ENCODE measurements at regions not wholly inside any gene's neighbourhood (a gene's known extent, or its start where the extent isn't known, plus 50 kb on each side); places are given as distances from the start of the nearest gene placed in this dataset.

DNA sequence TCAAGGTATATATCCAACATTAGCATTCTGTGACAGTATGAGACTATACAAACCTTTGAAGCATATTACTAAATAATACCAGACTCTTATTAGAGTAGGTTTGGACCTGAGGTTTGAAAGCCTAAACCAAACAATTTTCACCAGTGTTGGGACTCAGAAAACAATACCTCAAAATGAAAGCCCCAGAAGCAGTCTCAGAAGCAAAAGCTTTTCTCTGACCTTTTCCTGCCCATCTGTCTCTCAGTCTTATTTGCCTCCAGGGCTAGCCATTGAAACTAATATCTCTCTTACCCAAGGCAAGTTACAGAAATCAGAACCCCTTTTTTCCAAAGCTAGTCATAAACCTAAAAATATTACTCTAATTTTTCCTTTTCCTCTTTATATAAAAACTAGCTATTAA lies 163.3 kb downstream of the PTCHD1 start:
- Histone ChIP-seq H3K14ac (replicated peaks; ENCODE audit: low read depth, low read length) (no peak overlapping the region), H3K4me3 (ENCODE audit: insufficient read depth, low read depth, low read length) (no peak overlapping the region), H3K27ac (ENCODE audit: insufficient read depth, low read length) (no peak overlapping the region), H2BK15ac (ENCODE audit: low read depth, low read length) (no peak overlapping the region), H3K36me3 (ENCODE audit: control insufficient read depth, insufficient read depth, low read length) (no peaks in the 10 kb centered on the region), H2AK5ac (ENCODE audit: low read depth, low read length) (no peak overlapping the region), H3K27me3 (ENCODE audit: control insufficient read depth, insufficient read depth, low read length) (no peaks in the 10 kb centered on the region), H2BK20ac (ENCODE audit: low read depth, low read length) (no peak overlapping the region), H4K8ac (ENCODE audit: low read depth in 2 of 2, low read length in 2 of 2) (no peak overlapping the region), H3K4me2 (ENCODE audit: low read depth, low read length) (no peak overlapping the region), H3K4ac (ENCODE audit: low read depth, low read length) (no peak overlapping the region), H3K9ac (ENCODE audit: low read depth, low read length) (no peak overlapping the region), H3K79me1 (ENCODE audit: low read depth in 1 of 2, low read length in 2 of 2) (no peaks in the 10 kb centered on the region), H2AK9ac (replicated peaks; ENCODE audit: low read depth, low read length, poor library complexity) (no peak overlapping the region), H4K5ac (ENCODE audit: low read depth, low read length) (no peak overlapping the region), H3K9me1 (ENCODE audit: insufficient read depth, low read length) (no peaks in the 10 kb centered on the region), H4K20me1 (ENCODE audit: insufficient read depth, low read length) (no peaks in the 10 kb centered on the region), H3K4me1 (ENCODE audit: control insufficient read depth, insufficient read depth, low read length) (no peaks in the 10 kb centered on the region), H3K9me3 (ENCODE audit: control insufficient read depth, insufficient read depth, low read length) (no peaks in the 10 kb centered on the region), H3K23ac (ENCODE audit: low read depth, low read length) (no peak overlapping the region), H2BK120ac (ENCODE audit: low read depth, low read length) (no peak overlapping the region), H3K18ac (ENCODE audit: low read depth, low read length) (no peak overlapping the region), H2AFZ (replicated peaks; ENCODE audit: low read length, poor library complexity) (no peak overlapping the region), H4K91ac (ENCODE audit: insufficient read depth, low read depth, low read length) (no peak overlapping the region), H3K56ac (ENCODE audit: extremely low read depth, insufficient read depth, low read length) (no peak overlapping the region), H2BK5ac (ENCODE audit: low read depth, low read length, poor library complexity, severe bottlenecking) (no peak overlapping the region)
- DNase-seq, result no peak
- TF ChIP-seq FOS (IDR thresholded peaks at IDR 0.05; ENCODE audit: low read depth, low read length), result no peak
- TF ChIP-seq RCOR1 (IDR thresholded peaks at IDR 0.05; ENCODE audit: insufficient replicate concordance, low read length), result no peak
- TF ChIP-seq MAZ (IDR thresholded peaks at IDR 0.05; ENCODE audit: borderline replicate concordance, low read depth, low read length), result no peak
- no peak for TF ChIP-seq MXI1 (IDR thresholded peaks at IDR 0.05; ENCODE audit: borderline replicate concordance, low read depth, low read length)
- TF ChIP-seq POLR2A (IDR thresholded peaks at IDR 0.05; ENCODE audit: low read depth, low read length), result no peak
- no peak for TF ChIP-seq CHD1 (IDR thresholded peaks at IDR 0.05; ENCODE audit: low read depth, low read length)
- no peak for TF ChIP-seq SMC3 (IDR thresholded peaks at IDR 0.05; ENCODE audit: low read depth, low read length)
- no peak for TF ChIP-seq NFE2L2 (IDR thresholded peaks at IDR 0.05; ENCODE audit: low read depth, low read length)
- TF ChIP-seq RFX5 (IDR thresholded peaks at IDR 0.05; ENCODE audit: low read depth, low read length), result no peak
- TF ChIP-seq CTCF (conservative IDR thresholded peaks at IDR 0.05; ENCODE audit: low read depth, low read length), result no peak
- TF ChIP-seq USF2 (IDR thresholded peaks at IDR 0.05; ENCODE audit: low read depth, low read length), result no peak
- dilution Hi-C loops (cut with HindIII; ENCODE audit: low sequenced_read_pairs, unreplicated experiment), result no loop called here
- CTCF ChIA-PET, result interaction anchor here (0.6 kb wide), 1 partner anchor 1341 kb away, joined by 4 read pairs; no protein-coding TSS in a partner anchor
- intact Hi-C loops (cut with micrococcal nuclease), result no loop called here
- in situ Hi-C loops (cut with MboI; ENCODE audit: low sequenced_read_pairs), result no loop called here
- ATAC-seq (ENCODE audit: low read depth), result no peak
- POLR2A ChIA-PET (ENCODE audit: unreplicated experiment), result no interaction called here
- no TSS peak for BruUV-seq (replicated peaks)
